ENCODE measurements at regions not wholly inside any gene's neighbourhood (a gene's known extent, or its start where the extent isn't known, plus 50 kb on each side); places are given as distances from the start of the nearest gene placed in this dataset.

GRCh38 chr6:112743323-112743722, 396.2 kb downstream of the RFPL4B start (continued):
- peak; percentile 76; the same call in 1 of the 2 replicates for TF ChIP-seq ZNF462 (CRISPR knock-in tag; IDR thresholded peaks at IDR 0.05)

- Mint-ChIP-seq H3K27ac (peak overlapping the region; percentile 79), H3K4me3 (no peak overlapping the region), H3K9me3 (no peaks in the 10 kb centered on the region), H3K4me1 (peaks cover 34% of the 10 kb centered on the region), H3K27me3 (ENCODE audit: insufficient read depth, low read depth, poor library complexity) (no peaks in the 10 kb centered on the region), H3K36me3 (ENCODE audit: low read depth) (0 out of 3 replicates have a peak, but pooled peaks cover 3% of the 10 kb centered on the region)
- Histone ChIP-seq H3K4me3 (no peak overlapping the region), H3K9me2 (ENCODE audit: insufficient read depth) (no peaks in the 10 kb centered on the region), H3K27ac (ENCODE audit: low read depth) (no peak overlapping the region), H3F3A (replicated peaks; ENCODE audit: low read depth) (no peaks in the 10 kb centered on the region), H3K79me2 (replicated peaks; ENCODE audit: insufficient read depth) (no peaks in the 10 kb centered on the region), H2AFZ (0 out of 2 replicates have a peak overlapping the region, but pooled peaks have one; percentile 9), H3K36me3 (ENCODE audit: insufficient read depth) (no peaks in the 10 kb centered on the region), H3K4me2 (no peak overlapping the region), H3K27me3 (ENCODE audit: insufficient read depth) (no peaks in the 10 kb centered on the region), H4K20me1 (replicated peaks; ENCODE audit: insufficient read depth) (no peaks in the 10 kb centered on the region), H3K4me1 (ENCODE audit: insufficient read depth) (peaks cover 19% of the 10 kb centered on the region)
- ATAC-seq (no peak), DNase-seq (ENCODE audit: low spot score) (no peak)
- TF ChIP-seq ZNF331 (CRISPR knock-in tag; IDR thresholded peaks at IDR 0.05; ENCODE audit: low read depth) (no peak), POLR2AphosphoS5 (IDR thresholded peaks at IDR 0.05; ENCODE audit: low read depth) (no peak), EZH2 (IDR thresholded peaks at IDR 0.05; ENCODE audit: low read depth, unreplicated experiment) (no peak), ETS1 (IDR thresholded peaks at IDR 0.05) (no peak), EZH2phosphoT487 (IDR thresholded peaks at IDR 0.05; ENCODE audit: unreplicated experiment) (no peak), REST (IDR thresholded peaks at IDR 0.05; ENCODE audit: unreplicated experiment) (no peak), NANOG (IDR thresholded peaks at IDR 0.05; ENCODE audit: borderline replicate concordance) (no peak), CTCF (conservative IDR thresholded peaks at IDR 0.05; ENCODE audit: low read depth in 2 of 2) (no peak), JUNB (IDR thresholded peaks at IDR 0.05; ENCODE audit: unreplicated experiment) (no peak), STAT1 (IDR thresholded peaks at IDR 0.05; ENCODE audit: unreplicated experiment) (no peak), ZNF114 (CRISPR knock-in tag; IDR thresholded peaks at IDR 0.05) (no peak)
These were observed 397.7 kb downstream of the RFPL4B start for GRCh38 chr6:112744827-112745226.
